ENCODE measurements at regions not wholly inside any gene's neighbourhood (a gene's known extent, or its start where the extent isn't known, plus 50 kb on each side); places are given as distances from the start of the nearest gene placed in this dataset.
A peak's percentile ranks its signal among the peaks of the same experiment; 100 is the strongest.

DNA sequence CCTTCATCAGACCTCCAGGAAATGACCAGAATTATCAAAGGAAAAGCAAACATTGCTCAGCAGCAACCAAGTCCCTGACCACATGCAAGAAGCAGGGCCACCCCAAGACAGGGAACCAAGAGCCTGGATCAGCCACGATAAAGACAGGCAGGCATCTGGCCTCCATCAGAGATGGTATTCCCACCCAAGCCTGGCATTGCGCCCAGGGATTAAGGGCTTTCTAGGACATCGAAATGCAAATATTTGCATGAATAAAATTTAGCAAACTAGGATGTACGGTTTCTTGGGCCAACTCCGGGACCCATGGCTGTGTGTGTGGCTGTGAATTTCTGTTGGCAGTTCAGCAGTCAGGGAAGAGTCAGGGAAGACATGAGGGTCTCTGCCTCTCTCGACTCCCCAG lies 241.4 kb upstream of the DYNLRB2 start:
- Histone ChIP-seq H3K36me3 (no peaks in the 10 kb centered on the region), H3K4me1 (ENCODE audit: low read depth) (peaks cover 6% of the 10 kb centered on the region), H3K27ac (no peak overlapping the region), H3K27me3 (peaks cover 8% of the 10 kb centered on the region), H3K9me3 (ENCODE audit: low read depth) (no peaks in the 10 kb centered on the region), H3K4me3 (no peak overlapping the region)
- TF ChIP-seq, protein P1, sequence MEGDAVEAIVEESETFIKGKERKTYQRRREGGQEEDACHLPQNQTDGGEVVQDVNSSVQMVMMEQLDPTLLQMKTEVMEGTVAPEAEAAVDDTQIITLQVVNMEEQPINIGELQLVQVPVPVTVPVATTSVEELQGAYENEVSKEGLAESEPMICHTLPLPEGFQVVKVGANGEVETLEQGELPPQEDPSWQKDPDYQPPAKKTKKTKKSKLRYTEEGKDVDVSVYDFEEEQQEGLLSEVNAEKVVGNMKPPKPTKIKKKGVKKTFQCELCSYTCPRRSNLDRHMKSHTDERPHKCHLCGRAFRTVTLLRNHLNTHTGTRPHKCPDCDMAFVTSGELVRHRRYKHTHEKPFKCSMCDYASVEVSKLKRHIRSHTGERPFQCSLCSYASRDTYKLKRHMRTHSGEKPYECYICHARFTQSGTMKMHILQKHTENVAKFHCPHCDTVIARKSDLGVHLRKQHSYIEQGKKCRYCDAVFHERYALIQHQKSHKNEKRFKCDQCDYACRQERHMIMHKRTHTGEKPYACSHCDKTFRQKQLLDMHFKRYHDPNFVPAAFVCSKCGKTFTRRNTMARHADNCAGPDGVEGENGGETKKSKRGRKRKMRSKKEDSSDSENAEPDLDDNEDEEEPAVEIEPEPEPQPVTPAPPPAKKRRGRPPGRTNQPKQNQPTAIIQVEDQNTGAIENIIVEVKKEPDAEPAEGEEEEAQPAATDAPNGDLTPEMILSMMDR (IDR thresholded peaks at IDR 0.05; ENCODE audit: low read depth, low read length) = no peak
- DNase-seq (ENCODE audit: low read depth in 1 of 2, low spot score in 1 of 2) = peak in 1 of 2 donors; percentile 4

- Histone ChIP-seq H3K27ac (no peak overlapping the region), H3K4me3 (no peak overlapping the region), H3K27me3 (peaks cover 8% of the 10 kb centered on the region), H3K4me1 (ENCODE audit: low read depth) (peaks cover under 1% of the 10 kb centered on the region), H3K36me3 (no peaks in the 10 kb centered on the region), H3K9me3 (ENCODE audit: low read depth) (no peaks in the 10 kb centered on the region)
- TF ChIP-seq, protein P1 (IDR thresholded peaks at IDR 0.05; ENCODE audit: low read depth, low read length) = no peak
- no peak for DNase-seq (ENCODE audit: low read depth in 1 of 2, low spot score in 1 of 2)
Observed at GRCh38 chr16:80298676-80299075, 242.1 kb upstream of the DYNLRB2 start.

- no peaks in the 10 kb centered on the region for H3K36me3 ChIP-seq
- no peaks in the 10 kb centered on the region for H3K4me1 ChIP-seq (ENCODE audit: low read depth)
- no peaks in the 10 kb centered on the region for H3K9me3 ChIP-seq (ENCODE audit: low read depth)
- peaks cover 9% of the 10 kb centered on the region for H3K27me3 ChIP-seq
- no peak for DNase-seq (ENCODE audit: low read depth in 1 of 2, low spot score in 1 of 2)
- no peak overlapping the region for H3K4me3 ChIP-seq
- no peak overlapping the region for H3K27ac ChIP-seq
- TF ChIP-seq, protein P1 (IDR thresholded peaks at IDR 0.05; ENCODE audit: low read depth, low read length) = no peak
Observed at GRCh38 chr16:80296034-80296433, 244.8 kb upstream of the DYNLRB2 start.

- DNase-seq (ENCODE audit: low read depth in 1 of 2, low spot score in 1 of 2) = no peak
- Histone ChIP-seq H3K4me1 (ENCODE audit: low read depth) (no peaks in the 10 kb centered on the region), H3K9me3 (ENCODE audit: low read depth) (no peaks in the 10 kb centered on the region), H3K27ac (no peak overlapping the region), H3K4me3 (no peak overlapping the region), H3K36me3 (no peaks in the 10 kb centered on the region), H3K27me3 (peaks cover 19% of the 10 kb centered on the region)
- TF ChIP-seq, protein P1 (IDR thresholded peaks at IDR 0.05; ENCODE audit: low read depth, low read length) = no peak
Observed at GRCh38 chr16:80294172-80294571, 246.6 kb upstream of the DYNLRB2 start.

DNA sequence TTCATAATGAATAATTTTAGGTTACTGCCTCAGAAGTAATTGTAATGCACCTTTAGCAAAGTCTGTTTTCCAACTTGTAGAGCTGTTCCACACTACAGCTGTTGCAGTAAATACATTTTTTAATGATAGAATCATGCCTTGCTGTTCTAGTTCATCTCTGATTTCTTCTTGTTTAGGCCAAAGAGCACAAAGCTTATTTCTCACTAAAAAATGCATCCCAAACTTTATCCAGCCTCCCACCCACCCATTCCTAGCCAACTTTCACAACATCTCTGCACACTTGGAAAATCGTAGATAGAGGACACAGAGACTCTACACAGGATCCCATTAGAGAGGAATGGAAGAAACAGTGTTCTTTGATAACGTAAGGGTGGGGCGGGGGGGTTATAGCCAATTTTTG lies 252.2 kb upstream of the DYNLRB2 start:
- Histone ChIP-seq H3K9me3 (ENCODE audit: low read depth) (no peaks in the 10 kb centered on the region), H3K27ac (no peak overlapping the region), H3K27me3 (peaks cover 36% of the 10 kb centered on the region), H3K4me1 (ENCODE audit: low read depth) (no peaks in the 10 kb centered on the region), H3K36me3 (no peaks in the 10 kb centered on the region), H3K4me3 (no peak overlapping the region)
- no peak for DNase-seq (ENCODE audit: low read depth in 1 of 2, low spot score in 1 of 2)
- TF ChIP-seq, protein P1 (IDR thresholded peaks at IDR 0.05; ENCODE audit: low read depth, low read length) = no peak

DNA sequence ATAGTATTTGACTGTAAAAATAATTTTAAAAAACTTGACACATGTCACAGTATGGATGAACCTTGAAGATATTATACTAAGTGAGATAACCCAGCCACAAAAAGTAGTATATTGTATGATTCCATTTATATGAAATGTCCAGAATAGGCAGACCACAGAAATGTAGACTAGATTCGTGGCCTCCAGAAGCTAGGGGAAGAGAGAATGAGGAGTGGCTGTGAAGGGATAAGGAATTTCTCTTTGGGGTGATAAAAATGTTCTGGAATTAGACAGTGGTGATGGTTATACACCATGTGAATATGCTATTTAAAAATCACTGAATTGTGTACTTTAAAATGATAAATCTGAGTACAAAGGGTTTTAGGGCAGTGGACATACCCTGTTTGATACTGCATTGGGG lies 253.1 kb upstream of the DYNLRB2 start:
- TF ChIP-seq, protein P1 (IDR thresholded peaks at IDR 0.05; ENCODE audit: low read depth, low read length) = no peak
- Histone ChIP-seq H3K27me3 (peaks cover 38% of the 10 kb centered on the region), H3K27ac (no peak overlapping the region), H3K36me3 (no peaks in the 10 kb centered on the region), H3K9me3 (ENCODE audit: low read depth) (no peaks in the 10 kb centered on the region), H3K4me3 (no peak overlapping the region), H3K4me1 (ENCODE audit: low read depth) (no peaks in the 10 kb centered on the region)
- no peak for DNase-seq (ENCODE audit: low read depth in 1 of 2, low spot score in 1 of 2)
